Erythroblast (primary cell): ENCODE measurements at regions not wholly inside any gene's neighbourhood (a gene's known extent, or its start where the extent isn't known, plus 50 kb on each side); places are given as distances from the start of the nearest gene placed in this dataset.
A peak's percentile ranks its signal among the peaks of the same experiment; 100 is the strongest.

Experiments used
- DNase-seq, 2 experiments: peaks; one replicate each; lab custom pipeline; 2025; lab: John Stamatoyannopoulos, UW
- GATA1 ChIP-seq: IDR thresholded peaks from 2 replicates; pipeline ENCODE4 v1.6.1; 2011; ENCODE audit warnings: low read depth, mild to moderate bottlenecking, control low read depth, low read length, moderate library complexity
- POLR2A ChIP-seq: IDR thresholded peaks from 2 replicates; pipeline ENCODE4 v1.6.1; 2011; ENCODE audit warnings: mild to moderate bottlenecking, low read length

DNA sequence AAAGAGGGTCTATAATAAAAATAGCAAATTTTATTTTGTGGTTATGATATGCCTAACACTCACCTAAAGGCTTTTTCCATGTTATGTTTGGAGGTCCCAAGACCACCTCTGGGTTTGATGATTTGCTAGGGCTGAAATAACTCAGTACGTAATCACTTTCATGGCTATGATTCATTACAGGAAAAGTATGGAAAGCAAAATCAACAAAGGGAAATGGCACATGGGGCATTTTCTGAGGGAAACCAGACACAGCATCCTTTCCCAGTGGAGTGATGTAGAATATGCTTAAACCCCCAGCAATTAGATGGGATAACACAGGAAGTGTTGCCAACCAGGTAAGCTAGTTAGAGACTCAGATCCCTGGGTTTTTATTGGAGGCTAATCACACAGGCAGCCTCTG lies 701.6 kb upstream of the CBLB start:
- no peak for TF ChIP-seq POLR2A
- no peak for DNase-seq

DNA sequence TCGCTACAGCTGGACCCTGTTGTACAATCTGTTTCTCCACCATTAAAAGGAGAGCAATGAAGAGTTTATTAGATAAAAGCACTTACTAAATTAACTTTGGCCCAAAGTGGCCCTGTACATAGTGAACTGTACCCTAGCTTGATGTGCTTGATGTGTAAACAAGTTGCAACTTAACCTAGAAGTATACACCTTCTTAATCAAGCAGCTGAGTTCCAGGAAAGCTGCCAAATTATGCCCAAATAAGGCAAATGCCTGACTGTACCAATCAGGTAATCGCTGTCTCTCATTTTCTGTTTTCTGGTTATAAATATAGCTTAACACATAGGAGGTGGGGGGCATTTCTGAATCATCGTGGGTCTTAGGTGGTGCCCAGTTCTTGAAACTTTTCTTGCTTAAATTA lies 704.8 kb upstream of the CBLB start:
- DNase-seq = no peak
- TF ChIP-seq GATA1 (no peak), POLR2A (no peak)

DNA sequence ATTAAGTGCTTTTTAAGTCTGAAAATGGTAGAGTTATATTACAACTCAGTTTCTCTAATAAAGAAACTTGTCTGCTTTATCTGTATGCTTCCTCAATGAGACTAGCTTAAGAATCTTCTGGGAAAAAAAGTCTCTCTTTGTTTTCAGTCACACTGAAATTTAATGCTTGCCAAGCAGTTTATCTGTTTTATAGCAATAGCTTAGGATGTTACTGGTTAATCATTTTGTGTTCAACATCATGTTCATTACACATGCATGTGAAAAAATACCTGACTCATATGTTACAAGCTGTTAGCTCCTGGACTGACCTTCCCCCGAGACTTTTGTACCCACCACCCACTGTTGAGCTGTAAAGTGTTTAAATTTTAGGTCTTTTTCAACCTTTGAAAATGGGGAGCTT lies 706.2 kb upstream of the CBLB start:
- TF ChIP-seq POLR2A (no peak), GATA1 (no peak)
- no peak for DNase-seq

DNA sequence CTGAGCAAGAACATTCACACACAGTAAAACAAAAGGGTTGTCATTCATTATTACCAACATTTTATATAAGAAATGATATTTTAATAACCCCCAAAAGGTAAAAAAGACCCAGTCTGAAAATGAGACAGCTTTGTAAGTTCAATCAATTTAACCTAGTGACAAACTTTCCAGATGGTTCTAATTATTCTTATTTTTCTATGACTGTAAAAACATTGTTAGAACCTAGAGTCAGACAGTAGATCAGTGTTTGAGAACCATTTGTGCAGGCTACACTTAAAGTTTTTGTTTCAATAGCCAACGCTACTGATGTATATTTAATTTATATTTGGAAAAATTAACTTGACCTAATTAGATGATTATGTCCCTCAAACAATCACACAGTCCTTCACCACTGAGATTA lies 708.4 kb upstream of the CBLB start:
- no peak for TF ChIP-seq GATA1
- no peak for TF ChIP-seq POLR2A
- DNase-seq = no peak

DNA sequence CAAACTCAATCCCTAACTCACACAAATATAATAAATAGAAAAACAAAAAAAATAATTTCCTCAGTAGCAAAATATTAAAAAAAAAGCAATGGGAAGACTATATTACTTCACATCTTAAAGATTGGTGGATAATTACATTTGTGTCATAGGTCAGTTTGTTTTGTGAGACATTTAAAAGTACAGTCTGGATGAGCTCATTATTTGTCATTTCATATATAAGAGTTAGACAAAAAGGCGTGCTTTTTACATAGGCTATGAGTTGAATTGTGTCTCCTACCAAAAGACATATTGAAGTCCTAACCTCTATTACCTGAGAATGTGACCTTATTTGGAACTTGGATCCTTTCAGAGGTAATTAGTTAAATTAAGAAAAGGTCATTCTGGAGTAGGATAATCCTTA lies 710.1 kb upstream of the CBLB start:
- DNase-seq = no peak
- no peak for TF ChIP-seq POLR2A
- TF ChIP-seq GATA1 = no peak

DNA sequence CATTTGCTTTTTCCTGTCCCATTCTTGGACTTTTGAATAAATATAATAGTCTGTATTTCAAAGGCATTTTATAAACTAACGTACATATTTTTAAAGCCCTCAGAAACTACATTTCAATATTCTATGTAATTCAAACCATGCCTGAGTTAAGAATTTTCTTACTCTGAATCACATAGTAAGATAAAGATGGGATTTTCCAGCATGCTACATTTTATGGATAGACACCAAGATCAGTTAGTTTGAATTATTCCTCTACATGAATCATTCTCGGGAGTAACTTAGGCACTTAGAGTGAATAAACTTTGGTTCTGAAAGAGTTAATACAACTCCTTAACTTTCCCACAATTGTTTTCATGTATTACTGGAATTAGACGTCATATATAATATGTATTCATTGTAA lies 713.3 kb upstream of the CBLB start:
- TF ChIP-seq POLR2A (no peak), GATA1 (no peak)
- DNase-seq = no peak

DNA sequence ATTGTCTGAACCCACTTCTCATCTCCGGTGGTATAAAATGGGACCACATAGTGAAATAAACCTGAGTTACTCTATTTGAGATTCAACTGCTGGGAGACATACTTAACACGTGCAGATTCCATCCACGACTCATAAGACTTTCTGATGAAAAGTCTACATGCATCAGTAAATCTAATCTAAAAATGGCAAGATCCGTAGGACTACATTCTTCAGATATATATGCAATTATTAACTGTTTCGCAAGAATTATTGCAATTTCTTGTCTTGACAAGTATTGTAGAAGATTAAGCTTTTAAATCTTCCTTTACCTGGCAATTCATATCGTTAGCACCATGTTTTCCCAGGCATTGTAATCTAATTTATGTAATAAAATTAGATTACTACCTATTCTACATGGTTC lies 718.7 kb upstream of the CBLB start:
- TF ChIP-seq GATA1 (no peak), POLR2A (no peak)
- no peak for DNase-seq

DNA sequence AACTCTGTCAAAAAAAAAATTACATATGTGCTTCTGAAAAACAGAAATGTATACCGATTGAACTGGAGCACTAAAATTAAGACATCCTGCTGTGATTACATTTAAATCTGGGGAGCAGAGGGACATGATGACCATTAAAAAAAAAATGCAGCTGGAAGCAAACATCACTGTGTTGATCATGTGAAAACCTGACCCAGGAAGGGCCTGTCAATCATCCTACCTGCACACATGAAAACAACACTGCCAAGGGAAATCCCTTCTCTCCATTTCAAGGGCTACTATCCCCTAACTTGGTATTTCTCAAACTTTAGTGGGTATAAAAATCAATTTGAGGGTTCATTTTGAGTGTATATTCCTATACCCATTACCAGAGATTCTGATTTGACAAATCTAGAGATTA lies 719.9 kb upstream of the CBLB start:
- DNase-seq = no peak
- no peak for TF ChIP-seq GATA1
- no peak for TF ChIP-seq POLR2A

DNA sequence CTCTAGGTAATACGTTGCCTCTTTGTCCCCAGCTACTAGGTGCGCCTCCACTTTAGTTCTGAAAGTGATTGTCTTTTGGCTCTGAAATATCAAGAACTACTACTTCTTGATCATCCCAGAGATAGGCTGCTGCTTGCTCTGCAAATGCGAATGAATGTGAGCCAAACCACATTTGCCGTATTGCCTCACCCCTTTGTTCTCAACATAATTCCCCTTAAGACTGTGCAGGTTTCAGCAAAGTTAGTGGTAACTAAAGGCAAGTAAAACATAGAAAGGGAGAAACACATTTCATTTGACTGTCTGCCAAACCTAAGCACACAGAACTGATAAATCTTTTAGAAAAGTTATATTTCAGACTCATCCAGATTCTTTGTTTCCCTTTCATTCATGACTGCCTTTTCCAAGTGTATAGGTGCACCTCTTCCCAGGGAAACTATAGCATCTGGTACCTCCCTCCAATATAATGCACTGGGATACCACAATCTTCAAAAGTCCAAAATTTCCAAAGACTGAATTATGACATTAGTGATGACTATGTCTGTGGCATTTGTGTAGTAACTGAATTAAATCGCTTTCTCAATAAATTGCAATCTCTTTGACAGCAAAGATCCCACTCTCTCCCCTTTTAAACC lies 720.6 kb upstream of the CBLB start:
- no peak for DNase-seq

DNA sequence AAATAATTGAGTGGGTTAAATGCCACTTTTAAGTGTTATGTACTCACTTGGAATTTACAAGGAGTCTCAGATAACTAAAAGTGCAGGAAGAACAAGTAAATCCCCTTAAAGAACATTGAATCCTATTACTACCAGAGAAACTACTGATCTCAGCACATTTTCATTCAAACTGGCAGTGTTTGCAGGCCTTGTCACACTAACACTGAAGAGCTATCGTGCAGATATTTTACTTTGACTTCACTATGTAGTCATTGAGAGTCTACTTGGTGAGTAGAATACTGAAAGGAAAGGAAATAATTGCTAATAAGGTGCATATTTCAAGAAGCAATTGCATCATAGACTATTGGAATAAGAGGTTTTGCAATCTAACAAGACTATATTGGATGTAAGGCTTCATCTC lies 721.4 kb upstream of the CBLB start:
- no peak for DNase-seq
- TF ChIP-seq GATA1 (no peak), POLR2A (no peak)

More for the DNA sequence above, 720.6 kb upstream of the CBLB start:
- TF ChIP-seq GATA1 (no peak), POLR2A (no peak)

DNA sequence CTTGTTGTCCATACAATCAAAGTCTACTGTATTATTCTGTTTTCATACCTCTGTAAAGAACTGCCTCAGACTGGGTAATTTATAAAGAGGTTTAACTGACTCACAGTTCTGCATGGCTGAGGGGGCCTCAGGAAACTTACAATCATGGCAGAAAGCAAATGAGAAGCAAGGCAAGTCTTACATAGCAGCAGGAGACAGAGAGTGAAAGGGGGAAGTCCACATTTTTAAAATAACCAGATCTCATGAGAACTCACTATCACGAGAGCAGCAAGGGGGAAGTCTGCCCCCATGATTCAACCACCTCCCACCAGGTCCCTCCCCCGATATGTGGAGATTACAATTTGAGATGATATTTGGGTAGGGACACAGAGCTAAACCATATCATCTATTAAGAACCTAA lies 724.6 kb upstream of the CBLB start:
- TF ChIP-seq POLR2A = no peak
- TF ChIP-seq GATA1 = no peak
- DNase-seq = no peak

DNA sequence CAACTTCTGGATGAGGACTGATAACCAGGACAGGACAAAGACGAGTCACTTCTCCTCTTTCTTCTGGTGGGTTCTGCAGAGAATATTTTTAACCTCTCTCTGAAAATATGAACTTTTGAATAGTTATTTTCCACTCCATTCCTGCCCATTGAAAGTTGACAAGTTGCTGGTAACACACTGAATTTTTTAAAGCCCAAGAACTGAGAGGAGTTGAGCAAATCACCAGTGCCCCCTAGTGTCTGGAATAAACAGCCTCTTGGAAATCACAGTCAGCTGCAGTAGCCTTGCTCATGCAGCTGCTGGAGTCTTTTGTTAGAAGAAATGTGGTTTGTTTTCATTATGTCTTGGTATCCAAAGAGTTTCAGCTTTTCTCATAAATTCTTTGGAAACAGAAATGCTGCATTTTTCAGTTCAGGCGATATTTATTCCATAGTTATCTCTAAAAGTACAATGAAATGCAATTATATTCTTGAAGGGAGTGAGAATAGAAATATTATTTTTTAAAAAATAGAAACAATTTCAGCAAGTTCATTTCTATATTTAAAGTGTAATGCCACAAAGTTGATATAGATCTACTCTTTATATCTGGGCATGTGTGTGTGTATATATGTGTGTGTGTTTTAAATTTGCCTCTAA lies 741.0 kb upstream of the CBLB start:
- TF ChIP-seq GATA1 (no peak), POLR2A (no peak)
- peak; percentile 56 to 76 for DNase-seq

DNA sequence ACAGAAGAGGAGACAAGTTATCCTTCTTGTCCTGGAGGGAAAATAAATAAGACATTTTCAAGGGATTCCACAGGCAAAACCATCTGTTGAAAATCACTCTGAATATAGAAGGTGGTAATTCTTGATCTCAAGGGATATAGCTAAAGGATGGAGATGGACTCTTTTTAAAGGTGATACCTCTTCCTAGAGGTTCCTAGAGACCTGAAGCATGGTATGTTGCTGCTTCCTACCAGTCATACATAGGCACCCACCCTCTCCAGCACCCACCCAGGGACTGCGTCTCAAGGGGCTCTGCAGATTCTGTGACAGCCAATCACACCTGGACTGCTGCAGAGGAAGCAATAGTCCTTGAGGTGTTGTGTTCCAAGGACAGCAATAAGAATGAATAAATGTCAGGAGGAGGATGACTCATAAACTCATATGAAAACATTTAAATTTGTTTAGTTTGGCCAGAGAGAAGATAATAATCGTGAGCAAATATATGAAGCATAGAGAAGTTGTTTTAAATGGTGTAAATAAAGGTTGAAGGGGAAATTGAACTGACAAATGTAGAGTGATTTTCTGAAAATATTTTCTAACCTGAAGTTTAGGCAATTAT lies 741.6 kb upstream of the CBLB start:
- DNase-seq = no peak

DNA sequence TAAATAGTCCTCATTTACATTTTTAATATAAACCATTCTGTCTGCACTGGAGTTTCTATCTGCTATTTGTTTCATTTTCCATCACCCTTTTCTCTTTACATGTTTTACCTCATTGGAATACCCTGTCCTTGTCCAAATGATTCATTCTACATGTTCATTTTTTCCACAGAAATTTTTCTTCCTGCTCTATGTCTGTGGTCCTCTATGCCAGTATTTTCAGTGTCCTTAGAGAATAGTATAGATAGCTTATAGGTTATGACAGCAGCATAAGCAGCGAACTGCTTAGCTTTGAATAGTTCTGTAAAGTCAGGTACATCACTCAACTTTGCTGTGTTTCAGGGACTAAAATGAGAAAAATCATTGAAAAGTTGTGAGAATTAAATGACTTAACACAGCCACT lies 742.3 kb upstream of the CBLB start:
- TF ChIP-seq POLR2A = no peak

More for the DNA sequence above, 741.6 kb upstream of the CBLB start:
- TF ChIP-seq POLR2A (no peak), GATA1 (no peak)

DNA sequence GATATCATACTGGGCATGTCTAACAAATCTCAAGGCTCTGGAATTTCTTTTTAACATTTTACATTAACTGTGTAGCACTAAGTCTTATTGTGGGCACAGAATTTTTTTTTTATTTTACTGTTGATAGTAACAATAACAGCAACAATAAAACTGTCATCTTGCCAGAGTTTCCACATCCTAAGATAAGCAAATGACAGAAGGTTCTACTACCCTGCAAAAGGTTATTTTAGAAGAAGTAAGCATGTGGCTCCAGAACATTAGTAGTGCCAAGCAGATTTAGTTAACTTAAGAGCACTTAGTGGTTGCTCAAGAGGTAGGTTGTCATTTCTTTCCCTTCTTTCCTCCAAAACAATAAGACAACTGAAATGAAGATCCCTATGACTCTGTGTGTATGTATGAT lies 743.0 kb upstream of the CBLB start:
- no peak for DNase-seq
- TF ChIP-seq POLR2A (no peak), GATA1 (no peak)

More for the DNA sequence above, 742.3 kb upstream of the CBLB start:
- DNase-seq = no peak
